GM12892 (cell line): ENCODE measurements at regions not wholly inside any gene's neighbourhood (a gene's known extent, or its start where the extent isn't known, plus 50 kb on each side); places are given as distances from the start of the nearest gene placed in this dataset.
"Not testable (repeated sequence)": the region's sequence is repeated elsewhere in the genome, so short reads cannot be mapped to it uniquely, and the experiment has no call there.

Source experiments
- DNase-seq: peaks from one replicate; pipeline ENCODE4 v3.0.0; 2011; ENCODE audit not compliant: insufficient read length
- FAIRE-seq: peaks from 2 replicates; lab custom pipeline; 2011; peaks lifted over from hg19 to GRCh38; lab: Jason Lieb, UNC
- POLR2A ChIP-seq: IDR thresholded peaks from 2 replicates; pipeline ENCODE4 v1.6.1; 2011; ENCODE audit warnings: low read depth, low read length, control low read depth
- POLR2AphosphoS5 ChIP-seq: IDR thresholded peaks from 2 replicates; pipeline ENCODE4 v1.6.1; 2011; ENCODE audit warnings: low read depth, low read length, control low read depth
- TAF1 ChIP-seq: IDR thresholded peaks from 2 replicates; pipeline ENCODE4 v1.6.1; 2011; ENCODE audit warnings: low read depth, mild to moderate bottlenecking, control low read depth, low read length, borderline replicate concordance

DNA sequence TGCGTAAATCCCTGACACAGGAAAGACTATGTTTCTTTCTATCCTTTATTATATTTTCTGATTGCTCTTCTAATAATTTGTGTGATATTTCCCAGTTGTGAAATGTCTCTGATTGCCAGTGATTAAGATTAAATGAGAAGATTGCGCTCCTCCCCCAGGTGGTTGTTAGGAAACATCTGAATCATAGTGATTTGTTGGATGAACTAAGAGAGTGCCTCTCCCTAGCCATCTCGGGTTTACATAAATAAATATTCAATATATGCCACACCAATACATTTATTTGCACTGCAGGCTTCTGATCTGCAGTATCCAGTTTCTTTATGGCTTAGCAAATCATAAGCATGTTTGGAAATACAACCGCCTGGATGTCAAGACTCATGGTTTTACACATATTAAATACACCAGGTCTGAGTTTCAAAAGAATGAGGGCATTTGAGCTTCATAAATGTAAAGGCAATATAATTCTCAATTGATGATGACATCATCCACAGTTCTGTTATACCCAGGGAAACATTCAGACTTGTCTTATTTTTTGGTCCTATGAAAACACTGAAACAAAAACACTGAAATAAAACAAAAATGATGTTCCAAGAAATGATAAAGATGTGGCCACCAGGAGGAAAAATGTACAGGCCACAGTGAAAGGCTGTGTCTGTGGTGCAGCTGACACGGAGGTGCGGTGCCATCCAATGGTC, 826.7 kb upstream of the ACVR2A start:
- DNase-seq: no peak
- TF ChIP-seq POLR2AphosphoS5: no peak
- TF ChIP-seq TAF1: no peak
- TF ChIP-seq POLR2A: no peak
- no peak for FAIRE-seq

- no peak for TF ChIP-seq POLR2A
- no peak for TF ChIP-seq POLR2AphosphoS5
- TF ChIP-seq TAF1: no peak
- no peak for DNase-seq
- no peak for FAIRE-seq
Measured at GRCh38 chr2:147016181-147016580, 828.6 kb upstream of the ACVR2A start.

DNA sequence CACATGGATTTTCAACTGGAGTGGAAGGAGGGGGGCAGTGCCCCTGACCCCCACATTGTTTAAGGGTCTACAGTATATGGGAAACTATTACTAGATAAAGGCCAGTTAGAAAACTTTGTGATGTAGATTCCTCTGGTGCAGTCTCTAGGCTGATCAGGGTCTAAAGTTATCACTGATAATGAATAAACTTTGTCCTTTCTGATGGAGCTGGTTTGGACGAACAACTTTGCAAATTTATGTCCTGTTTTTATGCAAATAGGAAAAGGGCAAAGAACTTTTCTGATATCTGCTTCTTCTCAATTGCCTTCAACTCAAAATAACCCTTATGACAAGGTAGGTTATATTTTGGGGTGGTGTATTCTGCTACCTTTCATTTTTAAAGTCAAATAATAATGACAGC, 829.2 kb upstream of the ACVR2A start:
- no peak for TF ChIP-seq POLR2A
- TF ChIP-seq POLR2AphosphoS5: no peak
- no peak for TF ChIP-seq TAF1
- FAIRE-seq (no peak), DNase-seq (no peak)

GRCh38 chr2:147013696-147014392, 831.0 kb upstream of the ACVR2A start:
- no peak for FAIRE-seq
- no peak for DNase-seq

GRCh38 chr2:147008481-147008880, 836.3 kb upstream of the ACVR2A start:
- TF ChIP-seq POLR2A (no peak), POLR2AphosphoS5 (no peak)
- FAIRE-seq (no peak), DNase-seq (no peak)

More at GRCh38 chr2:147013696-147014392, 831.0 kb upstream of the ACVR2A start:
- TF ChIP-seq POLR2AphosphoS5 (no peak), TAF1 (no peak), POLR2A (no peak)

GRCh38 chr2:147006736-147007141, 838.1 kb upstream of the ACVR2A start:
- FAIRE-seq (no peak), DNase-seq (no peak)
- TF ChIP-seq POLR2AphosphoS5 (no peak), POLR2A (no peak), TAF1 (no peak)

DNA sequence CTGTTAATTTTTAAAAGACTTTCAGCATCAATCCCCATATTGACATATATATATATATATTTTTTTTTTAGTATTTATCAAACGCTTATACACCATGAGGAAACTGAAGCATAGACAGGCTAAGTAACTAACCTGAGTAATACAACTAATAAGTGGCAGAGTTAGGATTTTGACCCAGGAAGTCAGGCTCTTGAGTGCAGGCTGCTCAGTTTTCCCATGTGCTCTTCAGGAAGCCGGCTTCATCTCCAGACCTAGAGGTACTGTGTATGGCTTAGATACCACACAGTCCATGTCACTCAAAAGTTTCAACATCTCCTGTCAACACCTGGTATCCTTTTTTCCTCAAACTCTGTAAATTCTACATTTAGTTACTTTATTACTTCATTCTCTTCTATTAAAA, 841.7 kb upstream of the ACVR2A start:
- TF ChIP-seq TAF1: no peak
- TF ChIP-seq POLR2AphosphoS5: no peak
- no peak for TF ChIP-seq POLR2A
- DNase-seq: no peak
- FAIRE-seq: no peak

DNA sequence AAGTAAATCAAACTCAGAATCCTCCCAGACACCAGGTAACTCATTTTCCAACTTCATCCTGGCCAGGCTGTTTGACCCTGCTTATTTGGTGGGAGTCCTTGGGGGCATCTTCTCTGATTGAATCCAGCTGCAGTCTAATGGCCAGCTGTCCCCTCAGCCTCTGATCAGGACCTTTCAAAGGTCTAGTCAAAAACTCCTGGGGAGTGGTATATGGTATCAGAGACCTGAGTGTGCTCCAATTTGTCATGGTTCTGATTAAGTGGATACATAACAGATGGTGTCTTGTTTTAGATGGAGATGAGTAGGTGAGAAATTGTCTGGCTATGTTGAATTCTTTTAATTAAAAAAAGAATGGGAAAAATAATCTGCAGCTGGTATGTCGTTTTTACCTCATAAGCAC, 842.6 kb upstream of the ACVR2A start:
- DNase-seq: no peak
- TF ChIP-seq TAF1 (no peak), POLR2A (no peak), POLR2AphosphoS5 (no peak)
- no peak for FAIRE-seq

GRCh38 chr2:147001061-147001460, 843.8 kb upstream of the ACVR2A start:
- no peak for TF ChIP-seq TAF1
- no peak for TF ChIP-seq POLR2AphosphoS5
- TF ChIP-seq POLR2A: no peak
- DNase-seq: no peak
- no peak for FAIRE-seq

- not testable (repeated sequence) for FAIRE-seq, DNase-seq
Measured at GRCh38 chr2:147000151-147000550, 844.7 kb upstream of the ACVR2A start.

GRCh38 chr2:146997945-146998344, 846.9 kb upstream of the ACVR2A start:
- no peak for FAIRE-seq
- DNase-seq: no peak
- TF ChIP-seq POLR2AphosphoS5 (no peak), POLR2A (no peak), TAF1 (no peak)

- TF ChIP-seq POLR2A (no peak), POLR2AphosphoS5 (no peak), TAF1 (no peak)
- no peak for DNase-seq
- no peak for FAIRE-seq
Measured at GRCh38 chr2:146997488-146997887, 847.3 kb upstream of the ACVR2A start.
